HG03469 (cell line): ENCODE measurements at regions not wholly inside any gene's neighbourhood (a gene's known extent, or its start where the extent isn't known, plus 50 kb on each side); places are given as distances from the start of the nearest gene placed in this dataset.
"Not testable (repeated sequence)": the region's sequence is repeated elsewhere in the genome, so short reads cannot be mapped to it uniquely, and the experiment has no call there.

ENCODE experiments used
- ATAC-seq: cut with Tn5 transposase; IDR thresholded peaks from one replicate; pipeline ENCODE4 v1.9.1; 2021; ENCODE audit warnings: mild to moderate bottlenecking, moderate library complexity, moderate number of reproducible peaks; ENCODE audit not compliant: unreplicated experiment

- no peak for ATAC-seq
These were observed 181.4 kb downstream of the TBX18 start for GRCh38 chr6:84582997-84583396.

DNA sequence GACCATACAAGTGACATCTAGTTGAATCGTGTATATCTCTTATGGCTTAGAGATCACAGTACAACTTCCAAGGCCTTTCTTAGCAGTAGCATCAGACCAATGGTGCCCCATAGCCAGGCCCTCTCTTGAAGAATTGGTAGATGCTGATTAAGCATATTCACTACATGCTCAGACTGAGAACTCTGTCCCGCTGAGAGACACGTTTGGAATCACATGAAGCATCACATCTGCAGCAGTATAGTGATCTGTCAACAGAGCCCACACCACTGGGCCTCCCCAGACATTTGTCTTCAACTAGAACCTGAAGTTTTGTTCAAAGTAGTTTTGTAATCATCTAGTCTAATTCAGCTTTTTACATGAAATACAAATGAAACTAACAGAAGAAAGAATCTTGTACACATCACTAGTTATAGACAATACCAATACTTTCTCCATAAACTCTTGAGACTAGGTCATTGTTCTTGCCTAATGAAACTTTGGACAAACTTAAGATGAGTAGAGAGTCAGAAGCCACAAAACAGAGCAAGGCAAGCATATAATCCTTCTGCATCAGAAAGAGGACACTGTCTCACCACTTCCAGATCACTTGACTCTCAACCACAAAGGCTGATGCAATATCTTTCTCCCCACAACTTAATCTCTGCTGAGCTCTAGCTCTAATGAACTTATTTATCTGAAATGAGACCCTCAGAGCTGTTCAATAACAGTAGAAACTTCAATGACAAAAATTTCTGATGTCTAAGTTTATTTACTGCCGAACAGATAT is 182.7 kb downstream of the TBX18 start:
- ATAC-seq = no peak

DNA sequence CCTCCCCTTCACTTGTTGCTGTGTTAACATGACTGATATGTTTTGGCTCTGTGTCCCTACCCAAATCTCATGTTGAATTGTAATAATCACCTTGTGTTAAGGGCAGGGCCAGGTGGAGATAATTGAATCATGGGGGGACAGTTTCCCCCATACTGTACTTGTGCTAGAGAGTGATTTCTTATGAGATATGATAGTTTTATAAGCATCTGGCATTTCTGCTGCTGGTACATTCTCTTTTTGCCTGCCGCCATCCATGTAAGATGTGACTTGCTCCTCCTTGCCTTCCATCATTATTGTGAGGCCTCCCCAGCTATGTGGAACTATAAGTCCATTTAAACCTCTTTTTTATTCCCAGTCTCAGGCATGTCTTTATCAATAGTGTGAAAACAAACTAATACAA is 185.0 kb downstream of the TBX18 start:
- no peak for ATAC-seq

GRCh38 chr6:84576029-84576428 is 188.4 kb downstream of the TBX18 start:
- ATAC-seq = no peak

GRCh38 chr6:84575264-84575663 is 189.1 kb downstream of the TBX18 start:
- ATAC-seq = peak; percentile 98

DNA sequence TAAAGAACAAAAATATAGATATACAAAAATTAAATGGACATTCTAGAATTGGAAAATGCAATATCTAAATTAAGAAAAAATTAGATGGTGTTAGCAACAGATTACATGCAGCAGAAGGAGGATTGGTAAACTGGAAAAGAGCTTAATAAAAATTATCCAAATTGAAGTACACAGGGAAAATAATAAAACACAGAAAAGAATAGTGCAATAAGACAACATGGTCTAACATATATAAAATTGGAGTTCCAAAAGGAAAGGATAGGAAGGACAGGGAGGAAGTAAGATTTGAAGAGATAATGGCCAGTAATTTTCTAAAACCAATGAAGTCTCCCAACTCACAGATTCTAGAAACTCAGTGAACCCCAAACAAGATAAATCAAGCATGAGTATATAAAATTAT is 194.5 kb downstream of the TBX18 start:
- ATAC-seq = no peak

- ATAC-seq = no peak
These were observed 195.4 kb downstream of the TBX18 start for GRCh38 chr6:84568971-84569370.

GRCh38 chr6:84565718-84566117 is 198.7 kb downstream of the TBX18 start:
- ATAC-seq = not testable (repeated sequence)

- ATAC-seq = no peak
These were observed 203.7 kb downstream of the TBX18 start for GRCh38 chr6:84560436-84561390.

GRCh38 chr6:84556541-84557335 is 207.7 kb downstream of the TBX18 start:
- no peak for ATAC-seq

GRCh38 chr6:84554706-84555105 is 209.7 kb downstream of the TBX18 start:
- ATAC-seq = no peak

DNA sequence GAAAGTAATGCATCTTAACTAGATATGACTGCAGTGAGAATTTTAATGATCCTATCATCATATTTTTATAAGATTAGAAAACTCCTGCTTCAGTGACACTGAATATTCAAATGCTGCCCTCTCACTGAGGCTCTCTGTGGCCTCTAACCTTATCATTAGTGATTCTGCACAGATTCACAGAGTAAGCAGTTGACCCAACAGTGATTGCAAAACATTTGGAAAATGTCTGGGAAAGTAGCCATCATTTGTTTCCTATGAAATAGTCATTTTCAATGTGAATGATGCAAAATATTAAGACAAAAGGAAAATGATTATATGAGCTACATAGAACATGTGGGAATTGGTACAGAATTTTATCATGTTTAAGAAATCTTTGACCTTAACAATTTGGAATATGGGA is 210.3 kb downstream of the TBX18 start:
- ATAC-seq = no peak

DNA sequence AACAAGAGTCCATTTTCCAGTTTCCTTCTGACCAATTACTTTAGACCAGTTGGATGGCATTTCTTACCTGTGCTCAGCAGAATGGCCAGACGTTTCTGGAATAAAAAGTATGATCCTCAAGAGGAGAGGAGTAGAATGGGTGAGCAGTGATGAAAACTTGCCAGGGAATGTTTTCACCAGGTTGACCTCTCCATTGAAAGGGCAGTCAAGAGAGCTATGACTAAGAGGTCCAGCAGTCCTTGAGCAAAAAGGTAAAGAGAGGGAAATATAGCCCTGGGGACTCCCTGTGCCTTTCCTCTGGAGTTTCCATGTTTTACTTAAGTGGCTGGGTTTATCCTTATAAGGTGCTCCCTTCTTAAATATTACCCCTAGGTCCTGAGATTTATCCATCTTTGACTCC is 210.9 kb downstream of the TBX18 start:
- no peak for ATAC-seq

- ATAC-seq = no peak
These were observed 212.6 kb downstream of the TBX18 start for GRCh38 chr6:84551797-84552196.

DNA sequence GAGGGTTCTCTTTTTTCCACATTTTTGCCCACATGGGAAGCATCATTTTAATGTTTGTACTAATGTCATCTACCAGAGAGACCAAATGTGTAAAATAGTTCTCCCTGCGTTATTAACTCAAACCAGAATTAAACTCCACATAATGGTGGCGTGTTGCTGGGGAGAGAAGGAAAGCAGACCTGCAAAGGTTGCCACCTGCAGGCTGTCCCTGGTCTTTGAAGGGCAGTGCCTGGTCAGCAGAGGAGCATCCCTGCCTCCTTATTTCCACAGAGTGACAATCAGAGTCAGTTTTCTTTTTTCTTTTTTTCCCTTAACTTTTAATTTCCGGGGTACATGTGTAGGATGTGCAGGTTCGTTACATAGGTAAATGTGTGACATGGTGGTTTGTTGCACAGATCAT is 214.5 kb downstream of the TBX18 start:
- ATAC-seq = no peak

- ATAC-seq = no peak
These were observed 217.0 kb downstream of the TBX18 start for GRCh38 chr6:84547341-84547801.

DNA sequence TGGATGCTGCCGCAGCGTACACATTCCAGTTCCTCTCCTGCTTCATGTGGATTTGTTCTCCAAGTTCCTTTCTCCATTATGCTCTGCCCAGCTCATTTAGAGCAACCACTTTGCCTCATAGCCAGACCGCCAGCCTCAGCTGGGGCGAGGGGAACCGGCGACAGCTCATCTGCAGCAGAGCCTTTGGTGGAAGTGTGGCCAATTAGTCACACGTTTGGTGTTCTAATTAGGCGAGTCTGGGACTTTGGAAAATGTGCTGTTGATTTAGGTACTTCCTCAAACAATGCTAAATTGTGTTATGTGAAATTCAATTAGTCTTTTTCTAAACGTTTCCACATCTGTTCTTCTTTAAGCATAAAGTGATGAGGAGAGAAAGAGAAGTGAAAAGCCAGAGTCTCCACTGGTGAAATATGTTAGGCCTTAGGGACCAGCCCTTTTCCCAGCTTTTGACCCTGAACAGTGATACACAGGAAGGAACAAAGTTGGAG is 217.9 kb downstream of the TBX18 start:
- no peak for ATAC-seq

DNA sequence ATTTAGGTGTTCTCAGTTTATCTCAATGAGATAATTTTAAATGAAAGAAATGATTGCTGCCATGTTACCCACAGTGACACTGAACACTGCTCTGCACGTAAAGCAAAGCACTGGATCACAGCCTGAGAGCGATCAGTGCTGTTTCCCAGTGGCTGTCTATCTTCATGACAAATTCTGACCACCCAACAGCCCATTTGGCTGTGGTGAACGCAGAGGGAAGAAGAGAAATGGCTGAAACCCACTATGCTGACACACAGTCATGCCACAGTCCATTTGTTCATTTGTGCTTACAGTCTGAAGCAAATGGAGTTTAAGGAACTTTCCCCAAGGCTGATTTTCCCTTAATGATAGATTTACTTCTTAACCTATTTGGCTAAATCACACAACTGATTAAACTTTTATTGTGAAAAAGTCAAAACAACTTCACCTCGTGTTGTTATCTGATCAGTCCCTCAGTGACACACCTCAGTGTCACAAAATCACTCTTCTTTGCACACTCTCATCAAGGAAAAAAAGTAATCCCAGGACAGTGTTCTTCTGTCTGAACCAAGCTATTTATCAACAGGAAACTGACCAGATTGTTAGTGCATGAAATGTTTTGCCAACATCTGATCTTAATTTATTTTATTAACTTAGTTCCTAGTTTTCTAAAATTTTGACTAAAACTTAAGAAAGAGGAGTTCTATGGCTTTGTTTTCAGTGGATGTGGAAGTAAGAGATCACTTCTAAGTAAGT is 225.1 kb downstream of the TBX18 start:
- ATAC-seq = no peak

DNA sequence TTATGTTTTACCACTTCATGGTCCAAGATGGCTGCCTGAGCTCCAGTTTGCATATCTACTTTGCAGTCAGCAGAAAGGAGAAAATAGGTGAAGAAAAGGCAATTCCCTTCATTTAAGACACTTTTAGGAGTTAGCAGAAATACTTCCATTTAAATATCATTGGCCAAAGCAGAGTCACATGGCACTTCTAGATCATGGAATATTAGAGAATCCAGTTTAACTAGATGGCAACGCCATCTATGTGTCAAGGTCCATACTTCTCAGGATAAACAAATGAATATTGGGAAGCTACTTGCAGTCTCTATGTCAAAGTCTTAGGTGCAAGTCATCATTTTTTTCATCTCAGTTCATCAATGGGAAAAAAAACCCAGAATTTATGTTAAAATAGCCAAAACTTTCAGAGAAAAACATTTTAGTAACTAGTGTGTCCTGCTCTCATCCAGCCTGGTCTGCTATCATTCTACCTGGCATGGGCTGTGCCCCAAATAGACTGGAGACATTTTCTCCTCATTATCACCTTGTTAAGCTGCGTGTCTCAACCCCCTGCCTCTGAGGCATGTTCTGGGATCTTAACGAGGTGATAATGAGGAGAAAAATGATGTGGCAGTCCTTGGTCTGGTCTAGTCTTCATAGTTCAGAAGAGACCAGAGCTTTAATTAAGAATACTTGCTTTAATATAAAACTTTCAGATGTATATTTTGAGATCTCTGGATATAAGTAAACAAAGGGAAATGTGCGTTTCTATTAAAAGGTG is 227.3 kb downstream of the TBX18 start:
- ATAC-seq = no peak
